ENCODE measurements at regions not wholly inside any gene's neighbourhood (a gene's known extent, or its start where the extent isn't known, plus 50 kb on each side); places are given as distances from the start of the nearest gene placed in this dataset.

DNA sequence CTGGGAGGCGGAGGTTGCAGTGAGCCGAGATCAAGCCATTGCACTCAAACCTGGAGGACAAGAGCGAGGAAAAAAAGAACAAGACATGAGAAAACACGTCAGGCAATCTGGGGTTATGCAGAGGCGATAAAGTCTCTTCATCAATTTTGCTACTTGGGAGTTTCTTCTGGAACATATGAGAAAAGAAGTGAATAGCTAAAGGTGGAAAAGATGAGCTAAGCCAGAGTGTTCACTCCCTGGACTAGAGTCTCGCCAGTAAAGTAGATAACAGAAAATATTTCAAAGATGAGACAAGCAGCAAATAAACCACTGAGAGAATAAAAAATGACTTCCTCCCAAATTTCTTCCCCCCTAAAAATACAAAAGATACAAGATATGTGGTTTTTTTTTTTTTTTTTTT, 188.4 kb upstream of the HES1 start:
- Histone ChIP-seq H3K4ac (ENCODE audit: low read depth, low read length) (no peak overlapping the region), H3K9me3 (ENCODE audit: insufficient read depth, low read depth, low read length) (no peaks in the 10 kb centered on the region), H3K79me2 (ENCODE audit: control insufficient read depth, insufficient read depth, low read length, poor library complexity) (no peaks in the 10 kb centered on the region), H3K4me1 (ENCODE audit: control insufficient read depth in 1 of 2, insufficient read depth in 2 of 2, low read length in 2 of 2) (peaks cover 13 to 20% of the 10 kb centered on the region in 2 experiments), H3K18ac (ENCODE audit: low read length) (no peak overlapping the region), H2AK5ac (ENCODE audit: low read length) (no peak overlapping the region), H2BK5ac (ENCODE audit: low read depth, low read length, poor library complexity) (no peak overlapping the region), H3K9ac (ENCODE audit: low read length) (no peak overlapping the region), H3K23ac (ENCODE audit: low read length) (no peak overlapping the region), H2AFZ (ENCODE audit: insufficient read depth, low read length, poor library complexity) (no peak overlapping the region), H3K4me2 (ENCODE audit: low read length) (no peak overlapping the region), H3K27ac (ENCODE audit: low read depth, low read length) (no peak overlapping the region), H3K27me3 (ENCODE audit: insufficient read depth, low read length) (no peaks in the 10 kb centered on the region), H3K4me3 (ENCODE audit: low read depth, low read length) (no peak overlapping the region), H3K79me1 (ENCODE audit: low read length) (peaks cover 8% of the 10 kb centered on the region), H2BK12ac (ENCODE audit: low read length) (no peak overlapping the region), H4K8ac (ENCODE audit: low read depth, low read length) (no peak overlapping the region), H2BK120ac (ENCODE audit: insufficient read depth, low read length, poor library complexity) (no peak overlapping the region), H3K14ac (ENCODE audit: low read length) (no peak overlapping the region), H4K12ac (ENCODE audit: low read depth, low read length) (no peak overlapping the region), H3K36me3 (ENCODE audit: control insufficient read depth in 1 of 2, insufficient read depth in 2 of 2, low read length in 2 of 2) (no peaks in the 10 kb centered on the region), H4K91ac (ENCODE audit: low read depth, low read length) (no peak overlapping the region)
- no CpG with 5 or more reads among the region's 6 CpGs for WGBS (ENCODE audit: extremely low coverage, insufficient coverage, insufficient read length)
- DNase-seq = no peak

DNA sequence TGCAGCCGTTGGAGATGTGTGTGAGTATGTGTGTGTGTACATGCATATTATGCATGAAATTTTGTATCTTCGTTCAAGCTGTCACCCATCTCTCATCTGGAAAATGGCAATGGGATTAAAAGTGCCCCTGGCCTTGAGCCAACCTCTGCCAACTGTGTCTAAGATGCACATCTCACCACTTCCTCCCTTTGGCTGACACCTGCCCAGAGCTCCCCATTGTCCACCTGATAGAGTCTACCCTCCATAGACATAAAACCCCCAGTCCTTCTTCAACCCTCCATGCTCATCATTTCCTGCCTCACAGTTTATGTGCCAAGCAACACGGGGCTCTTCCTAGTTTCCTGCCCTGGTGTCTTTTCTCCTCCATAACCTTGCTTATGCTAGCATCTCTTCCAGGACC, 187.5 kb upstream of the HES1 start:
- no peak overlapping the region for H4K12ac ChIP-seq (ENCODE audit: low read depth, low read length)
- H3K79me2 ChIP-seq (ENCODE audit: control insufficient read depth, insufficient read depth, low read length, poor library complexity) = no peaks in the 10 kb centered on the region
- no peaks in the 10 kb centered on the region for H3K9me3 ChIP-seq (ENCODE audit: insufficient read depth, low read depth, low read length)
- H2BK12ac ChIP-seq (ENCODE audit: low read length) = no peak overlapping the region
- no peak overlapping the region for H4K8ac ChIP-seq (ENCODE audit: low read depth, low read length)
- no peak overlapping the region for H2BK120ac ChIP-seq (ENCODE audit: insufficient read depth, low read length, poor library complexity)
- H2AFZ ChIP-seq (ENCODE audit: insufficient read depth, low read length, poor library complexity) = no peak overlapping the region
- H3K36me3 ChIP-seq (ENCODE audit: control insufficient read depth in 1 of 2, insufficient read depth in 2 of 2, low read length in 2 of 2) = no peaks in the 10 kb centered on the region
- no peak overlapping the region for H3K27ac ChIP-seq (ENCODE audit: low read depth, low read length)
- no peaks in the 10 kb centered on the region for H3K79me1 ChIP-seq (ENCODE audit: low read length)
- H3K14ac ChIP-seq (ENCODE audit: low read length) = no peak overlapping the region
- H3K4me2 ChIP-seq (ENCODE audit: low read length) = no peak overlapping the region
- no peak overlapping the region for H2BK5ac ChIP-seq (ENCODE audit: low read depth, low read length, poor library complexity)
- no peak overlapping the region for H3K18ac ChIP-seq (ENCODE audit: low read length)
- H2AK5ac ChIP-seq (ENCODE audit: low read length) = no peak overlapping the region
- H3K27me3 ChIP-seq (ENCODE audit: insufficient read depth, low read length) = no peaks in the 10 kb centered on the region
- no CpG with 5 or more reads among the region's 3 CpGs for WGBS (ENCODE audit: extremely low coverage, insufficient coverage, insufficient read length)
- no peak for DNase-seq
- no peak overlapping the region for H3K4me3 ChIP-seq (ENCODE audit: low read depth, low read length)
- peaks cover 4 to 12% of the 10 kb centered on the region in 2 experiments for H3K4me1 ChIP-seq (ENCODE audit: control insufficient read depth in 1 of 2, insufficient read depth in 2 of 2, low read length in 2 of 2)
- H4K91ac ChIP-seq (ENCODE audit: low read depth, low read length) = no peak overlapping the region
- H3K9ac ChIP-seq (ENCODE audit: low read length) = no peak overlapping the region
- H3K4ac ChIP-seq (ENCODE audit: low read depth, low read length) = no peak overlapping the region
- no peak overlapping the region for H3K23ac ChIP-seq (ENCODE audit: low read length)

DNA sequence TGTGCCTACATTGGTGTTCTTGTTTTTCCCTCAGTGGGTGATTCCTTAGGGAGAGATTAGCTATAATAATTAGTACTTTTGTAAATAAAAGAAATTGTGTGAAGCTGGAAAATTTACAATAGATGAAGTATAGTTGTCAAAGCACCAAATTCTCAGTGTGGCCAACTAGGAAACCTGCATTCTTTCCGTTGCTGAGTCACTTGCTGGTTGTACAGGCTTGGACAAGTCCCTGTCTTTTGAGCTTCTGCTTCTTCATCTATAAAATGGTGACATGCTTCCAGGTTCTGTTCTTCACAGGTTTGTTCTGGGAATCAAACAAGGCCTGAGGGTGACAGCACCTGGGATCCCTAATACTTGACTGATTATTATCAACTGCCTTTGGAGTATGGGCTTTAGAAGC, 184.1 kb upstream of the HES1 start:
- no peak overlapping the region for H3K18ac ChIP-seq (ENCODE audit: low read length)
- H2AFZ ChIP-seq (ENCODE audit: insufficient read depth, low read length, poor library complexity) = no peak overlapping the region
- peaks cover 3% of the 10 kb centered on the region for H3K9me3 ChIP-seq (ENCODE audit: insufficient read depth, low read depth, low read length)
- no peak overlapping the region for H3K9ac ChIP-seq (ENCODE audit: low read length)
- no peaks in the 10 kb centered on the region for H3K27me3 ChIP-seq (ENCODE audit: insufficient read depth, low read length)
- no peak overlapping the region for H4K12ac ChIP-seq (ENCODE audit: low read depth, low read length)
- no peak overlapping the region for H2AK5ac ChIP-seq (ENCODE audit: low read length)
- H2BK12ac ChIP-seq (ENCODE audit: low read length) = no peak overlapping the region
- H3K27ac ChIP-seq (ENCODE audit: low read depth, low read length) = no peak overlapping the region
- H3K23ac ChIP-seq (ENCODE audit: low read length) = no peak overlapping the region
- peak in 1 of 2 donors; percentile 48 for DNase-seq
- H2BK120ac ChIP-seq (ENCODE audit: insufficient read depth, low read length, poor library complexity) = no peak overlapping the region
- WGBS (ENCODE audit: extremely low coverage, insufficient coverage, insufficient read length) = no CpG with 5 or more reads among the region's 1 CpG
- no peak overlapping the region for H4K91ac ChIP-seq (ENCODE audit: low read depth, low read length)
- H3K4ac ChIP-seq (ENCODE audit: low read depth, low read length) = no peak overlapping the region
- H4K8ac ChIP-seq (ENCODE audit: low read depth, low read length) = no peak overlapping the region
- no peaks in the 10 kb centered on the region for H3K79me1 ChIP-seq (ENCODE audit: low read length)
- H3K4me1 ChIP-seq (ENCODE audit: control insufficient read depth in 1 of 2, insufficient read depth in 2 of 2, low read length in 2 of 2) = peaks cover 0 to 2% of the 10 kb centered on the region in 2 experiments
- no peak overlapping the region for H3K14ac ChIP-seq (ENCODE audit: low read length)
- H3K4me2 ChIP-seq (ENCODE audit: low read length) = no peak overlapping the region
- H3K79me2 ChIP-seq (ENCODE audit: control insufficient read depth, insufficient read depth, low read length, poor library complexity) = no peaks in the 10 kb centered on the region
- H3K4me3 ChIP-seq (ENCODE audit: low read depth, low read length) = no peak overlapping the region
- no peaks in the 10 kb centered on the region for H3K36me3 ChIP-seq (ENCODE audit: control insufficient read depth in 1 of 2, insufficient read depth in 2 of 2, low read length in 2 of 2)
- H2BK5ac ChIP-seq (ENCODE audit: low read depth, low read length, poor library complexity) = no peak overlapping the region

DNA sequence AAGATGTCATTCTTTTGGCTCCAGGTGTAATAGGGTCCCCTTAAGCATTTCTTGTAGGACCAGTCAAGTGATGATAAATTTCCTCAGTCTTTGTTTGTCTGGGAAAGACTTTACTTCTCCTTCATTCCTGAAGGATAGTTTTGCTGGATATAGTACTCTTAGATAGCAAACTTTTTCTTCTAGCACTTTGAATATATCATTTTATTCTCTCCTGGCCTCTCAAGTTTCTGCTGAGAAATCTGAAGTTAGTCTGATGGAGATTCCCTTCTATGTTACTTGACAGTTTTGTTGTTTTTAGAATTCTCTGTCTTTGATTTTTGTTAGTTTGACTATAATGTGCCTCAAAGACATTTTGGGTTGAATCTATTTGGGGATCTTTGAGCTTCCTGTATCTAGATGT, 181.2 kb upstream of the HES1 start:
- H3K4ac ChIP-seq (ENCODE audit: low read depth, low read length) = no peak overlapping the region
- no peak overlapping the region for H3K23ac ChIP-seq (ENCODE audit: low read length)
- H3K4me2 ChIP-seq (ENCODE audit: low read length) = no peak overlapping the region
- no peaks in the 10 kb centered on the region for H3K79me2 ChIP-seq (ENCODE audit: control insufficient read depth, insufficient read depth, low read length, poor library complexity)
- H2BK120ac ChIP-seq (ENCODE audit: insufficient read depth, low read length, poor library complexity) = no peak overlapping the region
- no peak overlapping the region for H3K14ac ChIP-seq (ENCODE audit: low read length)
- H3K27ac ChIP-seq (ENCODE audit: low read depth, low read length) = no peak overlapping the region
- no peaks in the 10 kb centered on the region for H3K79me1 ChIP-seq (ENCODE audit: low read length)
- H3K36me3 ChIP-seq (ENCODE audit: control insufficient read depth in 1 of 2, insufficient read depth in 2 of 2, low read length in 2 of 2) = no peaks in the 10 kb centered on the region
- no peak overlapping the region for H4K12ac ChIP-seq (ENCODE audit: low read depth, low read length)
- no peak for DNase-seq
- H3K27me3 ChIP-seq (ENCODE audit: insufficient read depth, low read length) = no peaks in the 10 kb centered on the region
- no peak overlapping the region for H3K9ac ChIP-seq (ENCODE audit: low read length)
- H2AFZ ChIP-seq (ENCODE audit: insufficient read depth, low read length, poor library complexity) = no peak overlapping the region
- H3K18ac ChIP-seq (ENCODE audit: low read length) = no peak overlapping the region
- peaks cover 3% of the 10 kb centered on the region for H3K9me3 ChIP-seq (ENCODE audit: insufficient read depth, low read depth, low read length)
- no peak overlapping the region for H2AK5ac ChIP-seq (ENCODE audit: low read length)
- no peak overlapping the region for H2BK12ac ChIP-seq (ENCODE audit: low read length)
- no peak overlapping the region for H2BK5ac ChIP-seq (ENCODE audit: low read depth, low read length, poor library complexity)
- no peak overlapping the region for H3K4me3 ChIP-seq (ENCODE audit: low read depth, low read length)
- no peak overlapping the region for H4K8ac ChIP-seq (ENCODE audit: low read depth, low read length)
- no peak overlapping the region for H4K91ac ChIP-seq (ENCODE audit: low read depth, low read length)
- H3K4me1 ChIP-seq (ENCODE audit: control insufficient read depth in 1 of 2, insufficient read depth in 2 of 2, low read length in 2 of 2) = peaks cover 0 to 2% of the 10 kb centered on the region in 2 experiments
